Gastroesophageal sphincter (tissue), 4 donors: ENCODE measurements at regions not wholly inside any gene's neighbourhood (a gene's known extent, or its start where the extent isn't known, plus 50 kb on each side); places are given as distances from the start of the nearest gene placed in this dataset.
"Not testable (repeated sequence)": the region's sequence is repeated elsewhere in the genome, so short reads cannot be mapped to it uniquely, and the experiment has no call there.

Experiments used
- ATAC-seq: fragments of 150-250 bp; one replicate; pipeline ENCODE4 v1.9.1; 2016; ENCODE audit warnings: mild to moderate bottlenecking, moderate library complexity
- H3K27ac ChIP-seq, 4 donors: fragments of 200-600 bp; sonication (generic) in 3 of 4; 1 replicate in 3 of 4; 2 replicates in 1 of 4; pipeline ENCODE4 v1.5.1; 2016 to 2019
- H3K27me3 ChIP-seq: fragments of 200-600 bp; sonication (generic); one replicate; pipeline ENCODE4 v1.5.1; 2019
- H3K36me3 ChIP-seq, 2 donors: fragments of 200-600 bp; sonication (generic); one replicate each; pipeline ENCODE4 v1.5.1; 2019; ENCODE audit warnings: control low read depth in 1 of 2
- H3K4me1 ChIP-seq, 3 donors: fragments of 200-600 bp; sonication (generic); 1 replicate in 2 of 3; 2 replicates in 1 of 3; pipeline ENCODE4 v1.5.1; 2016 to 2019; ENCODE audit warnings: control low read depth in 2 of 3
- H3K4me3 ChIP-seq, 2 donors: fragments of 200-600 bp; sonication (generic); one replicate each; pipeline ENCODE4 v1.5.1; 2019; ENCODE audit warnings: mild to moderate bottlenecking in 1 of 2, moderate library complexity in 1 of 2
- H3K9me3 ChIP-seq, 3 donors: fragments of 200-600 bp; sonication (generic); one replicate each; pipeline ENCODE4 v1.5.1; 2017 to 2019; ENCODE audit warnings: control low read depth in 2 of 3
- CTCF ChIP-seq, 4 experiments: fragments of 200-600 bp in 2 of 4; fragments of 450-650 bp in 2 of 4; sonication (generic) in 1 of 4; IDR thresholded peaks; one replicate each; pipeline ENCODE4 v1.5.1; 2017 to 2019; ENCODE audit warnings: antibody characterized with exemption in 4 of 4, mild to moderate bottlenecking in 2 of 4, moderate library complexity in 2 of 4
- EP300 ChIP-seq: sonication (generic); formaldehyde crosslinking; IDR thresholded peaks from one replicate; pipeline ENCODE4 v1.6.1; 2017; ENCODE audit warnings: antibody characterized with exemption, mild to moderate bottlenecking
- POLR2A ChIP-seq, 2 donors: fragments of 450-650 bp; IDR thresholded peaks; one replicate each; pipeline ENCODE4 v1.6.1; 2017; ENCODE audit warnings: antibody characterized with exemption in 2 of 2, mild to moderate bottlenecking in 2 of 2, moderate library complexity in 1 of 2
- POLR2AphosphoS5 ChIP-seq: sonication (generic); formaldehyde crosslinking; IDR thresholded peaks from one replicate; pipeline ENCODE4 v1.6.1; 2017; ENCODE audit warnings: antibody characterized with exemption
- WGBS, 2 donors: methylation state at CpG; one replicate each; pipeline ENCODE4 v1.1.5; 2018; ENCODE audit warnings: low coverage in 1 of 2; 5-methylcytosine and 5-hydroxymethylcytosine counted together

GRCh38 chr22:22362311-22362710 is 117.7 kb downstream of the VPREB1 start:
- Histone ChIP-seq H3K4me3 (no peak overlapping the region), H3K9me3 (no peaks in the 10 kb centered on the region), H3K27ac (no peak overlapping the region), H3K27me3 (peaks cover 53% of the 10 kb centered on the region), H3K4me1 (no peaks in the 10 kb centered on the region), H3K36me3 (no peaks in the 10 kb centered on the region)
- TF ChIP-seq EP300 (no peak), POLR2A (IDR thresholded peaks at IDR 0.05) (no peak), POLR2AphosphoS5 (no peak), CTCF (IDR thresholded peaks at IDR 0.05) (no peak)
- no peak for ATAC-seq

- Histone ChIP-seq H3K36me3 (no peaks in the 10 kb centered on the region), H3K4me1 (no peaks in the 10 kb centered on the region), H3K4me3 (no peak overlapping the region), H3K27ac (no peak overlapping the region), H3K27me3 (peaks cover 50% of the 10 kb centered on the region), H3K9me3 (no peaks in the 10 kb centered on the region)
- TF ChIP-seq POLR2A (IDR thresholded peaks at IDR 0.05) (no peak), CTCF (IDR thresholded peaks at IDR 0.05) (no peak), EP300 (no peak), POLR2AphosphoS5 (no peak)
- no peak for ATAC-seq
- WGBS, 2 donors: 23 to 32% methylated on average over 4 to 6 of the region's 6 CpGs
Observed at GRCh38 chr22:22362936-22363335, 118.3 kb downstream of the VPREB1 start.

- H3K27me3 ChIP-seq: peaks cover 44% of the 10 kb centered on the region
- no peaks in the 10 kb centered on the region for H3K36me3 ChIP-seq
- H3K4me1 ChIP-seq: no peaks in the 10 kb centered on the region
- no peak overlapping the region for H3K4me3 ChIP-seq
- TF ChIP-seq EP300: no peak
- ATAC-seq: no peak
- H3K27ac ChIP-seq: no peak overlapping the region
- no peaks in the 10 kb centered on the region for H3K9me3 ChIP-seq
Observed at GRCh38 chr22:22364207-22364606, 119.6 kb downstream of the VPREB1 start.

- TF ChIP-seq POLR2A (IDR thresholded peaks at IDR 0.05) (no peak), POLR2AphosphoS5 (no peak), CTCF (IDR thresholded peaks at IDR 0.05) (no peak), EP300 (no peak)
- Histone ChIP-seq H3K4me3 (no peak overlapping the region), H3K36me3 (no peaks in the 10 kb centered on the region), H3K4me1 (peaks cover 0 to 5% (median 0%) of the 10 kb centered on the region in 3 donors), H3K27ac (no peak overlapping the region), H3K9me3 (no peaks in the 10 kb centered on the region), H3K27me3 (peaks cover 55% of the 10 kb centered on the region)
- WGBS, 2 donors: 57 to 59% methylated on average over 1 to 2 of the region's 3 CpGs
- no peak for ATAC-seq
Observed at GRCh38 chr22:22366537-22366936, 122.0 kb downstream of the VPREB1 start.

- Histone ChIP-seq H3K4me1 (peaks cover 0 to 5% (median 0%) of the 10 kb centered on the region in 3 donors), H3K4me3 (no peak overlapping the region), H3K27me3 (peaks cover 49% of the 10 kb centered on the region), H3K27ac (no peak overlapping the region), H3K9me3 (no peaks in the 10 kb centered on the region), H3K36me3 (no peaks in the 10 kb centered on the region)
- TF ChIP-seq EP300: no peak
- TF ChIP-seq CTCF (IDR thresholded peaks at IDR 0.05): no peak
- no peak for TF ChIP-seq POLR2A (IDR thresholded peaks at IDR 0.05)
- no peak for TF ChIP-seq POLR2AphosphoS5
- 60 to 63% methylated on average over 2 of the region's 2 CpGs for WGBS, 2 donors
- ATAC-seq: no peak
Observed at GRCh38 chr22:22368516-22368915, 123.9 kb downstream of the VPREB1 start.

GRCh38 chr22:22369219-22369963 is 124.8 kb downstream of the VPREB1 start:
- H3K27me3 ChIP-seq: peaks cover 40% of the 10 kb centered on the region
- not testable (repeated sequence) for H3K27ac ChIP-seq, ATAC-seq, H3K9me3 ChIP-seq, H3K4me3 ChIP-seq, H3K4me1 ChIP-seq, H3K36me3 ChIP-seq
- WGBS, 2 donors: 10% methylated on average over 2 of the region's 2 CpGs; no CpG with 5 or more reads in 1 of the 2 donors
